ENCODE measurements at regions not wholly inside any gene's neighbourhood (a gene's known extent, or its start where the extent isn't known, plus 50 kb on each side); places are given as distances from the start of the nearest gene placed in this dataset.
"Not testable (repeated sequence)": the region's sequence is repeated elsewhere in the genome, so short reads cannot be mapped to it uniquely, and the experiment has no call there.

DNA sequence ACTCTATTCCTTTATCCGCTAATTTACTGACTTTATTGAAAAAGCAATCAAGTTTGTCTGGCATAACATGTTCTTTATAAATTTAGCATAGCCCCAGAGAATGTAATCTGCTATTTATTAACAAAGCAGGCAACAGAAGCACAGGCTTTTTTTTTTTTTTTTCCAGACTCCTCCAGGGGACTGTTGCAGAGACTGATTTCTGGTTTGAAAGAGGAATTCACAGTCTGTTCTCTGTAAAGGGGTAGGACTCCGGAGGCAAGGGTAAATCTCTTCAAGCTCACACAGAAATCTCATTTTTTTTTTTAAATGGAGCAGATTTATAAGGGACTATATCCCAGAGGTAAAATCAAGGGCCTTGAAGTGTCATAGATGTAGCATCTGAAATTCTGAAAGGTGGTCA lies 1386.5 kb upstream of the CDH8 start:
- no peak for DNase-seq (ENCODE audit: low spot score)
- H3K4me3 ChIP-seq = no peak overlapping the region
- 65% methylated on average over 2 of the region's 2 CpGs for WGBS
- intact Hi-C loops (cut with DNase I) = no loop called here
- no peaks in the 10 kb centered on the region for H3K36me3 ChIP-seq
- TF ChIP-seq, protein P1, sequence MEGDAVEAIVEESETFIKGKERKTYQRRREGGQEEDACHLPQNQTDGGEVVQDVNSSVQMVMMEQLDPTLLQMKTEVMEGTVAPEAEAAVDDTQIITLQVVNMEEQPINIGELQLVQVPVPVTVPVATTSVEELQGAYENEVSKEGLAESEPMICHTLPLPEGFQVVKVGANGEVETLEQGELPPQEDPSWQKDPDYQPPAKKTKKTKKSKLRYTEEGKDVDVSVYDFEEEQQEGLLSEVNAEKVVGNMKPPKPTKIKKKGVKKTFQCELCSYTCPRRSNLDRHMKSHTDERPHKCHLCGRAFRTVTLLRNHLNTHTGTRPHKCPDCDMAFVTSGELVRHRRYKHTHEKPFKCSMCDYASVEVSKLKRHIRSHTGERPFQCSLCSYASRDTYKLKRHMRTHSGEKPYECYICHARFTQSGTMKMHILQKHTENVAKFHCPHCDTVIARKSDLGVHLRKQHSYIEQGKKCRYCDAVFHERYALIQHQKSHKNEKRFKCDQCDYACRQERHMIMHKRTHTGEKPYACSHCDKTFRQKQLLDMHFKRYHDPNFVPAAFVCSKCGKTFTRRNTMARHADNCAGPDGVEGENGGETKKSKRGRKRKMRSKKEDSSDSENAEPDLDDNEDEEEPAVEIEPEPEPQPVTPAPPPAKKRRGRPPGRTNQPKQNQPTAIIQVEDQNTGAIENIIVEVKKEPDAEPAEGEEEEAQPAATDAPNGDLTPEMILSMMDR (IDR thresholded peaks at IDR 0.05) = no peak
- TF ChIP-seq POLR2A (IDR thresholded peaks at IDR 0.05) (no peak), POLR2AphosphoS5 (IDR thresholded peaks at IDR 0.05) (no peak)
- no peaks in the 10 kb centered on the region for H3K9me3 ChIP-seq
- no peaks in the 10 kb centered on the region for H3K4me1 ChIP-seq (replicated peaks)
- H3K27me3 ChIP-seq (replicated peaks; ENCODE audit: insufficient read depth) = no peaks in the 10 kb centered on the region
- no peak overlapping the region for H3K27ac ChIP-seq

DNA sequence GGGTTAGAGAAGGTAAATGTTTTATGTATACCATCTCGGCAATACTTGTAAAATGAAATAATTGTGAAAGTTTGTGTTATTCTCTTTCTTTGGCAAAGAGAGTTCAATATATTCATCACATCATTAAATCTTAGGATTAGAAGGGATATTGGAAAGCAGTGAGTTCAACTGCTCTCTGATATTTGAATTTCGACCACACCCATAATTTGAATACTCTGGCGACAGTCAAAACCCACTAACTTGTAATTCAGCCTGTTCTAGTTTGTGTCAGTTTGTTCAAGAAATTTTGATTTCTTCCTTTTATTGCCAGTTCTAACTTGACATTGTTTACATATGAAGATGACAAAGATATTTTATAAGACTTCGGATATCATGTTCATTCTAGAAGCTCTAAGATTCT lies 1380.5 kb upstream of the CDH8 start:
- H3K4me3 ChIP-seq = no peak overlapping the region
- H3K27ac ChIP-seq = no peak overlapping the region
- intact Hi-C loops (cut with DNase I) = no loop called here
- no peaks in the 10 kb centered on the region for H3K27me3 ChIP-seq (replicated peaks; ENCODE audit: insufficient read depth)
- no peak for TF ChIP-seq POLR2A (IDR thresholded peaks at IDR 0.05)
- TF ChIP-seq, protein P1 (IDR thresholded peaks at IDR 0.05) = no peak
- no peak for TF ChIP-seq POLR2AphosphoS5 (IDR thresholded peaks at IDR 0.05)
- no peaks in the 10 kb centered on the region for H3K4me1 ChIP-seq (replicated peaks)
- 54% methylated on average over 4 of the region's 4 CpGs for WGBS
- H3K9me3 ChIP-seq = no peaks in the 10 kb centered on the region
- no peaks in the 10 kb centered on the region for H3K36me3 ChIP-seq
- no peak for DNase-seq (ENCODE audit: low spot score)

- intact Hi-C loops (cut with DNase I) = no loop called here
- TF ChIP-seq, protein P1 (IDR thresholded peaks at IDR 0.05) = no peak
- TF ChIP-seq POLR2AphosphoS5 (IDR thresholded peaks at IDR 0.05) = no peak
- no peak for TF ChIP-seq POLR2A (IDR thresholded peaks at IDR 0.05)
- H3K4me1 ChIP-seq (replicated peaks) = no peaks in the 10 kb centered on the region
- H3K4me3 ChIP-seq = no peak overlapping the region
- H3K36me3 ChIP-seq = no peaks in the 10 kb centered on the region
- H3K9me3 ChIP-seq = no peaks in the 10 kb centered on the region
- 42% methylated on average over 2 of the region's 2 CpGs for WGBS
- no peak overlapping the region for H3K27ac ChIP-seq
- DNase-seq (ENCODE audit: low spot score) = no peak
- H3K27me3 ChIP-seq (replicated peaks; ENCODE audit: insufficient read depth) = no peaks in the 10 kb centered on the region
These were observed 1378.8 kb upstream of the CDH8 start for GRCh38 chr16:63415014-63415413.

DNA sequence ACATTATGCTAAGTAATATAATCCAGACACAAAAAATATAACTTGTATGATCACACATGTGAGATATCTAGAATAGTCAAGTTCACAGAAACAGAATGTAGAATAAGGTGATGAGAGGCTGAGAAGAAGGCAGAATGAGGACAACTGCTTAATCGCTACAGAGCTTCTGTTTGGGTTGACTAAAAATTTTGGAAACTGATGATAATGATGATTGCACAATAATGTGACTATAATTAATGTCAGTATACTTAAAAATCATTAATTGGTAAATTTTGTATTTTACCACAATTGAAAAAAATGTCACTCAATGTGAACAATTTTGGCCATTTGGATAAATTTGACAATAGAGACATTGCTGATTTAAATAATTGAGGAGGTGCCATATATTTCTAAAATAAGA lies 1374.4 kb upstream of the CDH8 start:
- DNase-seq (ENCODE audit: low spot score) = no peak
- intact Hi-C loops (cut with DNase I) = no loop called here
- no peak overlapping the region for H3K27ac ChIP-seq
- no peaks in the 10 kb centered on the region for H3K4me1 ChIP-seq (replicated peaks)
- no peaks in the 10 kb centered on the region for H3K36me3 ChIP-seq
- TF ChIP-seq POLR2AphosphoS5 (IDR thresholded peaks at IDR 0.05) (no peak), POLR2A (IDR thresholded peaks at IDR 0.05) (no peak)
- TF ChIP-seq, protein P1 (IDR thresholded peaks at IDR 0.05) = no peak
- no peaks in the 10 kb centered on the region for H3K27me3 ChIP-seq (replicated peaks; ENCODE audit: insufficient read depth)
- H3K4me3 ChIP-seq = no peak overlapping the region
- 92% methylated on average over 1 of the region's 1 CpG for WGBS
- no peaks in the 10 kb centered on the region for H3K9me3 ChIP-seq

- Histone ChIP-seq H3K9me3 (no peaks in the 10 kb centered on the region), H3K27ac (no peak overlapping the region), H3K36me3 (no peaks in the 10 kb centered on the region), H3K4me1 (replicated peaks) (no peaks in the 10 kb centered on the region), H3K4me3 (no peak overlapping the region), H3K27me3 (replicated peaks; ENCODE audit: insufficient read depth) (no peaks in the 10 kb centered on the region)
- 97% methylated on average over 11 of the region's 11 CpGs for WGBS
- DNase-seq (ENCODE audit: low spot score) = no peak
- TF ChIP-seq POLR2AphosphoS5 (IDR thresholded peaks at IDR 0.05) = no peak
- TF ChIP-seq, protein P1 (IDR thresholded peaks at IDR 0.05) = no peak
- no peak for TF ChIP-seq POLR2A (IDR thresholded peaks at IDR 0.05)
- intact Hi-C loops (cut with DNase I) = no loop called here
These were observed 1367.6 kb upstream of the CDH8 start for GRCh38 chr16:63403792-63404191.

DNA sequence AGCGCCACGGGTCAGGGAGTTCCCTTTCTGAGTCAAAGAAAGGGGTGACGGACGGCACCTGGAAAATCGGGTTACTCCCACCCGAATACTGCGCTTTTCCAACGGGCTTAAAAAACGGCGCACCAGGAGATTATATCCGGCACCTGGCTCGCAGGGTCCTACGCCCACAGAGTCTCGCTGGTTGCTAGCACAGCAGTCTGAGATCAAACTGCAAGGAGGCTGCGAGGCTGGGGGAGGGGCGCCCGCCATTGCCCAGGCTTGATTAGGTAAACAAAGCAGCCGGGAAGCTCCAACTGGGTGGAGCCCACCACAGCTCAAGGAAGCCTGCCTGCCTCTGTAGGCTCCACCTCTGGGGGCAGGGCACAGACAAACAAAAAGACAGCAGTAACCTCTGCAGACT lies 1352.0 kb upstream of the CDH8 start:
- H3K27ac ChIP-seq; DNase-seq (ENCODE audit: low spot score); H3K4me3 ChIP-seq; H3K9me3 ChIP-seq; H3K4me1 ChIP-seq (replicated peaks); H3K27me3 ChIP-seq (replicated peaks; ENCODE audit: insufficient read depth); H3K36me3 ChIP-seq; intact Hi-C loops (cut with DNase I): not testable (repeated sequence)
- 80% methylated on average over 18 of the region's 18 CpGs for WGBS

Data from prostate gland (tissue), 2 donors.